Chondrocyte (in vitro differentiated cells): ENCODE measurements at regions not wholly inside any gene's neighbourhood (a gene's known extent, or its start where the extent isn't known, plus 50 kb on each side); places are given as distances from the start of the nearest gene placed in this dataset.

ENCODE experiments used
- DNase-seq: peaks from one replicate; pipeline ENCODE4 v3.0.0; 2021; ENCODE audit warnings: mixed read lengths, low spot score
- H3K27ac Mint-ChIP-seq: one replicate; pipeline ENCODE4 v1.8.0; 2021; ENCODE audit warnings: mild to moderate bottlenecking, moderate library complexity, mixed read lengths; ENCODE audit not compliant: unreplicated experiment
- H3K27me3 Mint-ChIP-seq: 2 replicates; pipeline ENCODE4 v1.8.0; 2021; ENCODE audit warnings: low read depth, mixed read lengths
- H3K36me3 Mint-ChIP-seq: 2 replicates; pipeline ENCODE4 v1.8.0; 2021; ENCODE audit warnings: low read depth, mixed read lengths
- H3K4me1 Mint-ChIP-seq: 2 replicates; pipeline ENCODE4 v1.8.0; 2021; ENCODE audit warnings: low read depth, mild to moderate bottlenecking, mixed read lengths
- H3K4me3 Mint-ChIP-seq: one replicate; pipeline ENCODE4 v1.8.0; 2021; ENCODE audit warnings: mild to moderate bottlenecking, moderate library complexity, mixed read lengths; ENCODE audit not compliant: unreplicated experiment
- H3K9me3 Mint-ChIP-seq: 2 replicates; pipeline ENCODE4 v1.8.0; 2021; ENCODE audit warnings: low read depth, mixed read lengths
- TF ChIP-seq, protein P1 (sequence below): fragments of 200-600 bp; sonication (generic); IDR thresholded peaks from 2 replicates; pipeline ENCODE4 v1.5.0; 2021; ENCODE audit warnings: antibody characterized with exemption, mild to moderate bottlenecking, moderate library complexity

DNA sequence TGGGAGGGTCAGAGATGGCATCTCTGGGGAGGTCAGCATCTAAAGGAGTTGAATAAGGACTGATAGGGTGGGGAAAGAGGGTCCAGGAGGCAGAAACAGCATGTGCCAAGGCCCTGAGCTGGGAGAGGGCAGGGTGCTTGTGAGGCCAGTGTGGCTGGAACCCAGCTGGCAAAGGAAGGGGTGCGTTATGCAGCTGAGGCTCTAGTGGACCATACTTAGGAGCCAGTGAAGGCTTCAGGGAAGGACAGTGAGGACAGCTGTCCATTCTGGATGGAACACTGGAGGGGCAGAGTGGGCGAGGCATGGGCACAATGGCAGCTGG lies 57.1 kb upstream of the RPL11 start:
- Mint-ChIP-seq H3K4me3 (no peak overlapping the region), H3K36me3 (no peaks in the 10 kb centered on the region), H3K4me1 (peaks cover 24% of the 10 kb centered on the region), H3K27me3 (no peaks in the 10 kb centered on the region), H3K9me3 (no peaks in the 10 kb centered on the region), H3K27ac (peak overlapping the region; percentile 74)
- TF ChIP-seq, protein P1, sequence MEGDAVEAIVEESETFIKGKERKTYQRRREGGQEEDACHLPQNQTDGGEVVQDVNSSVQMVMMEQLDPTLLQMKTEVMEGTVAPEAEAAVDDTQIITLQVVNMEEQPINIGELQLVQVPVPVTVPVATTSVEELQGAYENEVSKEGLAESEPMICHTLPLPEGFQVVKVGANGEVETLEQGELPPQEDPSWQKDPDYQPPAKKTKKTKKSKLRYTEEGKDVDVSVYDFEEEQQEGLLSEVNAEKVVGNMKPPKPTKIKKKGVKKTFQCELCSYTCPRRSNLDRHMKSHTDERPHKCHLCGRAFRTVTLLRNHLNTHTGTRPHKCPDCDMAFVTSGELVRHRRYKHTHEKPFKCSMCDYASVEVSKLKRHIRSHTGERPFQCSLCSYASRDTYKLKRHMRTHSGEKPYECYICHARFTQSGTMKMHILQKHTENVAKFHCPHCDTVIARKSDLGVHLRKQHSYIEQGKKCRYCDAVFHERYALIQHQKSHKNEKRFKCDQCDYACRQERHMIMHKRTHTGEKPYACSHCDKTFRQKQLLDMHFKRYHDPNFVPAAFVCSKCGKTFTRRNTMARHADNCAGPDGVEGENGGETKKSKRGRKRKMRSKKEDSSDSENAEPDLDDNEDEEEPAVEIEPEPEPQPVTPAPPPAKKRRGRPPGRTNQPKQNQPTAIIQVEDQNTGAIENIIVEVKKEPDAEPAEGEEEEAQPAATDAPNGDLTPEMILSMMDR, result no peak
- DNase-seq, result no peak

GRCh38 chr1:23632479-23633160 lies 59.0 kb upstream of the RPL11 start:
- H3K27ac Mint-ChIP-seq, result no peak overlapping the region
- no peaks in the 10 kb centered on the region for H3K36me3 Mint-ChIP-seq
- peaks cover 24% of the 10 kb centered on the region for H3K4me1 Mint-ChIP-seq
- no peak overlapping the region for H3K4me3 Mint-ChIP-seq
- H3K9me3 Mint-ChIP-seq, result no peaks in the 10 kb centered on the region
- H3K27me3 Mint-ChIP-seq, result no peaks in the 10 kb centered on the region
- TF ChIP-seq, protein P1, result no peak
- DNase-seq, result no peak

GRCh38 chr1:23629708-23630290 lies 61.8 kb upstream of the RPL11 start:
- Mint-ChIP-seq H3K9me3 (no peaks in the 10 kb centered on the region), H3K27ac (no peak overlapping the region), H3K4me1 (peaks cover 8% of the 10 kb centered on the region), H3K27me3 (no peaks in the 10 kb centered on the region), H3K4me3 (no peak overlapping the region), H3K36me3 (no peaks in the 10 kb centered on the region)
- TF ChIP-seq, protein P1, result no peak
- DNase-seq, result no peak

DNA sequence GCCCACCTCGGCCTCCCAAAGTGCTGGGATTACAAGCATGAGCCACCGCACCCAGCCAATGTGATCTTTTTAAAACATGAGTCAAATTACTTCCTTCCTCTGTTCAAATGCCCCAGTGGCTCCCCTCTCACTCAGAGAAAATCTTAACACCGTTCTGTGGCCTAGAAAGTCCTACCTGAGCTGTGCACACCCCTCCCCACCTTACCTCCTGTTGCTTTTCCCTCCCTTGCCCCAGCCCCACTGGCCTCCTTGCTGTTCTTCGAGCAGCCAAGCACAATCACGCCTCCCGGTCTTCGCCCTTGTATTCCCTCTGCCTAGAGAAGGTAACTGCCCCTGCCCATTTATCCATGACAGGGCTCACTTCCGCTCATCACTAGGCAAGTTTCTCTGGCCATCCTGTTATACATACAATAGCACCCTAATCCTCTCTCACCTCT lies 62.6 kb upstream of the RPL11 start:
- no peaks in the 10 kb centered on the region for H3K27me3 Mint-ChIP-seq
- H3K27ac Mint-ChIP-seq, result no peak overlapping the region
- no peak for DNase-seq
- H3K9me3 Mint-ChIP-seq, result no peaks in the 10 kb centered on the region
- TF ChIP-seq, protein P1, result no peak
- no peak overlapping the region for H3K4me3 Mint-ChIP-seq
- no peaks in the 10 kb centered on the region for H3K4me1 Mint-ChIP-seq
- no peaks in the 10 kb centered on the region for H3K36me3 Mint-ChIP-seq

DNA sequence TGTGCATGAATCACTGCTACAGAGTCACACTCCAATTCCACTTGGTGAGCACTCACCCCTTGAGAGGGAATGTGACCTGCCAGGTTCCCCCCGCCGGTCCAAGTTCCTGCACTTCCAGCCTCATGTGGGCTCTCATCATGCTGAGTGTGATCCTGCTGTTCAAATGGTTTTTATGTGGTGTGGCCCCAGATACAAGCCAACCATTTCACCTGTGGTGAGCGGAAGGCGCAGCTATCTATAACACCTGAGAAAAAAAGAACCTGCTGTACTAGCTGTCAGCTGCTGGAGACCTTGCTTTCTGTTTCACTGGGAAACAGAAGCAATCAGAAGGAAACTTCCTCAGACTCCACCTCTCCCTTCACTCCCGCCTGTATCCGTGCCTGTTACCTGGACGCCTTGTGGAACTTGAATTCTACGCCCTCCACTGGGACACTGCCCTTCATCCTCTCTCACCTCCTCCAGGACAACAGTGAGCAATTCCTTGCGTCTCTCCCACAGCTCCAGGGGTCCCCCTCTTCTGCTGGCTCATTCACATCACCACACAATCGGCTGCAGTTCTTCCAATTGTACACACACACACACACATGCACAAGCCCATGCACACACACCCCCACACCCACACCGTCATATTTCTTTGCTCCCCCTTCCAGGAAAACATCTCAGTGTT lies 64.4 kb upstream of the RPL11 start:
- Mint-ChIP-seq H3K36me3 (no peaks in the 10 kb centered on the region), H3K4me1 (no peaks in the 10 kb centered on the region), H3K9me3 (no peaks in the 10 kb centered on the region), H3K4me3 (no peak overlapping the region), H3K27ac (no peak overlapping the region), H3K27me3 (peaks cover 2% of the 10 kb centered on the region)
- TF ChIP-seq, protein P1, result no peak
- DNase-seq, result no peak
